HG03378 (cell line): ENCODE measurements at regions not wholly inside any gene's neighbourhood (a gene's known extent, or its start where the extent isn't known, plus 50 kb on each side); places are given as distances from the start of the nearest gene placed in this dataset.
"Not testable (repeated sequence)": the region's sequence is repeated elsewhere in the genome, so short reads cannot be mapped to it uniquely, and the experiment has no call there.

ENCODE experiments used
- ATAC-seq: cut with Tn5 transposase; IDR thresholded peaks from one replicate; pipeline ENCODE4 v1.9.1; 2021; ENCODE audit warnings: mild to moderate bottlenecking, moderate library complexity; ENCODE audit not compliant: unreplicated experiment

DNA sequence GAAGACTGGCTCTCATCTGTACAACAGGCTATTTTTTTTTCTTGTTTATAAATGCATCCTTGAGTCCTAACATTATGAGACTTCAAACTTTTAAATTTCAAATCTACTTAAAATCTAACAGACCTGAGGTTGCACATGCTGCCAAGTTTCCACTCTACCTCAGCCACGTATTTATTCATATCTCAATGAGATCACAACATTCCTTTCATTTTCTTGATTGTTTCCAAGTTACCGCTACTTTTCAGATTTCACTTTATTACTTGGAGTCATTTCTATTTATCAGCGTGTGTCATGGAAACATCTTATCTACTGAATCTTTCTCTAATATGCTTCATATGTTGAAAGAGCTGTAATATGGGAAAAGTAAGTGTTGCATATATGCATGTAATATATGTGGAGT is 1257.5 kb upstream of the ATXN8OS start:
- ATAC-seq = no peak

GRCh38 chr13:68846663-68847062 is 1261.0 kb upstream of the ATXN8OS start:
- no peak for ATAC-seq

DNA sequence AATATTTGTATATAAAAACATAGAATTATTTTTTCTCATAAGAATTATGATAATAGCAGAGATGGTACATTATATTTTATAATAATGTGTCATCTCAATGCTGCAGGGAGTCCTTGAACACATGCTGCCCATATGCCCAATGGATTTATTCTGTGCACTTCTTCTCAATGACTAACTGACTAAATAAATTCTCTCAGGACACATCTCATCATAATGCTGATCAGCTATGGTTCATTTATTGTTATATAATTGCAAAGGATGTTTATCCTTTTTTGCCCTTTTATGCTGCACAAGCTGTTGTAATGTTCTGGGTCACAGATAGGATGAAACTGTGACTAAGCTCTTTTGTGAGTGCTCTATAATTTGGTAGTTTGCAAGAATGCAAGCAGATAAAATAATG is 1273.3 kb upstream of the ATXN8OS start:
- no peak for ATAC-seq

- no peak for ATAC-seq
These were observed 1290.9 kb upstream of the ATXN8OS start for GRCh38 chr13:68816715-68817114.

DNA sequence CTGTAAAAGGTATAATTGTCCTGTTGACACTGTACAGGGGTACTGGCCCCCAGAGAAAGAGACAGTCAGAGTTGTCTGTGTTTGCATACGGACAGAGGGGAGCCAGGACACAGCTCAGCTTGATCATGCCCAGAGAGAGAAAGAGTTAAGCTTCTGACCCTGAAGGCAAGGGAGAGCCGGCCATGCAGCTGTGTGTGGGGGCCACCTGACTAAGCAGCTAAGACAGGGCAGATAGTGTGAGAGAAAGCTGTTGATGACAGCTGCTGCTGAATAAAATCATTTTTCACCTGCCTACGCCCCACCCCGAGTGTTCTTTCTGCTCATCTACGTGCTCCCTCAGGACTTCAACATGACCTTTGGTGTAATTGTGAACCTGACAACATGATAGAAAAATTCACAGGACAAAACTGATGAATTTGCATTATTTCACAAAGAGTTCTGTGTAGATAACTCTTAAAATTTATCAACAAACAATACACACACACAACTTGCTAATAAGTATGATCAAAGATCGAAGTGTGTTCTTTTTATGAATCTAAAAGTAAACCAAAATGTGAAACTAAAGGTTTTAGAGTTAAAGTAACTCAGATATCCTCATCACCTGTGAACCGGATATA is 1294.3 kb upstream of the ATXN8OS start:
- no peak for ATAC-seq

GRCh38 chr13:68810660-68811059 is 1297.0 kb upstream of the ATXN8OS start:
- ATAC-seq = no peak

- no peak for ATAC-seq
These were observed 1299.2 kb upstream of the ATXN8OS start for GRCh38 chr13:68808456-68808855.

- ATAC-seq = no peak
These were observed 1301.5 kb upstream of the ATXN8OS start for GRCh38 chr13:68806125-68806524.

- no peak for ATAC-seq
These were observed 1323.4 kb upstream of the ATXN8OS start for GRCh38 chr13:68784275-68784674.

DNA sequence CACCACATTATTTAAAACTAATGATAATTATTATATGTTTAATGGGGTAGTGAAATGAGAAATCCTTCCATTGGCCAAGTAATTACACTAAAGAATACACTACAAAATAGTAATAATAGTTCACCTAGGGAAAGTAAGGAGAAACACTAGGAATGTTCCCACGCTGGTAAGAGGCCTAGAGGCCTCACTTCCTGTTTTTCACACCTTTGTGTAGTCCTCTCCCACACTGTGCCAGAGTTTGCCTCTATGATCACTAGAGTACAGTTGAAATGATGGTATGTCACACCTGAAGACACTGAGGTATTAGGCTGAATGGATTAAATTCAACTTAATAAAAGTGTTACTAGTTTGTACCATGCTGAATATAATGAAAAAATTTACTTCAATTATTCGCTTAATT is 1348.0 kb upstream of the ATXN8OS start:
- ATAC-seq = no peak

DNA sequence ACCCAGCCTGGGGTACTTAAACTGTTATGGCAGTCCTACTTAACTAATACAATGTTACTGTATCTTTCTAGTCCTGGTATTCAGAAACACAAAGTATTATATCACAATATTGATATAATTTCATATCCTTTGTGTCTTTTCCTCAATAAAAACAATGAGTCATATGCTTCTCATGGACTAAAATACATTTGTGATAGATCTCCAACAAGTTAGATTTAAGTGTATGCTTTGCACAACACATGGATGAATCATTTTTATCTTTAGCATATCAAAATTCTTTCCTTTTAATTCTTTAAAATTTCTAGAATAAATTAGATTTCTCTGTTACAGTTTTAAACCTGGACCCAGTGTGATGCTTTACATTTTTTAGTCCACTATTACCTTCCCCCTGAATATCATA is 1357.8 kb upstream of the ATXN8OS start:
- no peak for ATAC-seq

- ATAC-seq = no peak
These were observed 1359.6 kb upstream of the ATXN8OS start for GRCh38 chr13:68748038-68748437.

DNA sequence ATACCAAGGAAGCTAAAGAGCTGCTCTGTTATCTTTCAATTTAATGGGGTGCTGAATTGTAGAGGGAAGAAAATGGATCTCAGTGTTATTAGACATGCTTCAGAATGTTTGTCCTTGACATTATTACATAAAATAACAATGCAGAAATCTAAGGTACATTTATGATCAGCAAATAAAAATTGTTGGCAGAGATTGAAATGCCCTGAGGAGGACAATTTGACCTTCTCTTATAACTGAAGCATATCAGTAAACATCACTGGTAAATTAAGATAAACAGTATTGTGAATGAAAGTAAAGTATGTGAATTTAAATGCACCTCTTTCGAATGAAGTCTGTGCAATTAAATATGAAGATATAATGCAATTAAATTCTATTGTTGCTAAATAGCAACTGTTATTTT is 1362.1 kb upstream of the ATXN8OS start:
- ATAC-seq = no peak

DNA sequence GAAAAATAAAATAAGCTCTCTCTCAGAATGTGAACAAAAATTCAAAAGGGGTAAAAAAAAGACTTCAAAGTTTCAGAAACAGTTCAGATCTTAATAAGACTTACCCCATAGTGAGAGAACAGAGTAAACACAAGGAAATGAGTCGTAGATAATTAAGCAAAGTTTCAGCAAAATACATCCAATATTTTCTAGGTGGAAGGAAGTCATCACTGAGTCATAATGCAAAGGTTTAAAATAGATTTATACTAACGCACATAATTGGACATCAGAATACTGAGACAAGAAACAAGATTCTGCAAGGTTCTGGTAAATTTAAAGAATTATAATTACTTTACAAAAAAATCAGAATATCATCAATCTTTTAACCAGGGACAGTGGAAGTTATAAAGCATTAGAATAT is 1370.7 kb upstream of the ATXN8OS start:
- ATAC-seq = no peak

GRCh38 chr13:68727798-68728197 is 1379.8 kb upstream of the ATXN8OS start:
- ATAC-seq = no peak

DNA sequence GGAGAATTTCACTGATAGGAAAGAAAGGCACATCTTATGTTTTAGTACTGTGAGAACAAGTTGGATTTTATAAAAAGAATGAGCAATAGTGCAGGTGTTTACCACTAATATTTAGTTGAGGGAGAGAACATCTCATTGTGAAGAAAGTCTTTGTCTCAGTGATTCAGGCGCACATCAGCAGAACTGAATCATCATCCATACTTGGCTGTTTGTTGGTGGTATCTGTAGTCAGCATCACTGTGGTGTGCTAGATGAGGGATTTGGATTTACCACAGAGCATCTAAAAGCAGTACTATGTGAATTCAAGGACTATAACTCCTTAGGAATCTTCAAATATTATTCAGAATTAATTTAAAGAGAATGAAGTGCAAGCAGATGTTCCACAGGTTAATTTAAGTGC is 1380.5 kb upstream of the ATXN8OS start:
- no peak for ATAC-seq

GRCh38 chr13:68719815-68720214 is 1387.8 kb upstream of the ATXN8OS start:
- ATAC-seq = no peak

- no peak for ATAC-seq
These were observed 1392.0 kb upstream of the ATXN8OS start for GRCh38 chr13:68715651-68716050.

GRCh38 chr13:68714292-68714691 is 1393.3 kb upstream of the ATXN8OS start:
- no peak for ATAC-seq

DNA sequence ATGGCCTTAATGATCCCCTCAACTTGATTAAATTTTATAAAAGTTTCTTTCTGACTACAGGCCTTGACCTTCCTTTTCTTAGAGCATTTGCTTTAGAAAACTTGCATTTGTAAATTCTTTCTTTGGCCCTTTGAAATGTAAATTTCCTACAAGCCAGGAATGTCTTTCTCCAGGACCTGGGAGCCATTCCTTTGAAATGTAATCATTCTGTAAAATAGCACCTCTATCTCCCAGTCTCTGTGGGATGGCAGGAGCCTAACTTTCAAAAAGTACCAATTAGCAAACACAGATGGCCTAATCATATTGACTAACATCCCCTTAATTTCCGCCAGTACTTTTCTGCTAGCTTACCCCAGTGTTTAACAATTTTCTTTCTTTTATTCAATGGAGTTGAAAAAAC is 1394.2 kb upstream of the ATXN8OS start:
- ATAC-seq = no peak

GRCh38 chr13:68708336-68708908 is 1399.2 kb upstream of the ATXN8OS start:
- no peak for ATAC-seq

- ATAC-seq = not testable (repeated sequence)
These were observed 1401.6 kb upstream of the ATXN8OS start for GRCh38 chr13:68706044-68706443.

DNA sequence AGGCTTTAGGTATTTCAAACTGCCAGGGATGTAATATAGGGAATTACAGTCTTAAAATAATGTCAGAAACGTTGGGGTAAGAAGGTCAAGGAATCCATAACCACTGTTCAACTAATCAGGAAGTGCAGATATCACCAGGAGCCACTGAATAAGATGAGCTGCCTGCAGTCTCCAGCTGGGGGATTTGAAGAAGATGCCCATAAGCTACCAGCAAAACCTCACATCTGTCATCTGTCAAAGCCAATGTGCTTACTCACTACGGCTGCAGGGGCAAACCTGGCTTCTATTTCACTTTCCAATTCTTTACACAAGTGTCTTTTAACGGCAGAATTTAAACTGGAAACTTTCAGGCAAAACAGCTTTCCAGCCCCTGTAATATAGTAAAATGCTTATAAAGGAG is 1410.1 kb upstream of the ATXN8OS start:
- ATAC-seq = no peak
